SK-N-SH (cell line): ENCODE measurements at regions not wholly inside any gene's neighbourhood (a gene's known extent, or its start where the extent isn't known, plus 50 kb on each side); places are given as distances from the start of the nearest gene placed in this dataset.

ENCODE experiments used
- CTCF ChIP-seq: fragments of 200-600 bp; sonication (generic); IDR thresholded peaks from 2 replicates; pipeline ENCODE4 v1.6.1; 2017; ENCODE audit warnings: antibody characterized with exemption, mild to moderate bottlenecking, moderate library complexity
- ELF1 ChIP-seq: IDR thresholded peaks from 2 replicates; pipeline ENCODE4 v1.4.0; 2012
- EP300 ChIP-seq, 2 experiments: IDR thresholded peaks; 2 replicates each; pipeline versions ENCODE4 v1.4.0 to v1.6.1; 2012; ENCODE audit warnings: borderline replicate concordance in 1 of 2, low read depth in 1 of 2, low read length in 1 of 2
- EZH2phosphoT487 ChIP-seq: fragments of 200-600 bp; sonication (generic); IDR thresholded peaks from 2 replicates; pipeline ENCODE4 v1.6.1; 2017; ENCODE audit warnings: low read depth, mixed run types, mild to moderate bottlenecking, antibody characterized with exemption, moderate library complexity, borderline replicate concordance
- FOXM1 ChIP-seq: IDR thresholded peaks from 2 replicates; pipeline ENCODE4 v1.4.0; 2012; ENCODE audit warnings: low read depth, mild to moderate bottlenecking
- JUND ChIP-seq: IDR thresholded peaks from 2 replicates; pipeline ENCODE4 v1.4.0; 2012
- NRF1 ChIP-seq: IDR thresholded peaks from 2 replicates; pipeline ENCODE4 v1.6.1; 2012; ENCODE audit warnings: low read depth, mild to moderate bottlenecking, low read length
- POLR2AphosphoS5 ChIP-seq: IDR thresholded peaks from 2 replicates; pipeline ENCODE4 v1.6.1; 2012; ENCODE audit warnings: low read depth, low read length
- RAD21 ChIP-seq: IDR thresholded peaks from 2 replicates; pipeline ENCODE4 v1.6.1; 2012; ENCODE audit warnings: mild to moderate bottlenecking, low read length
- REST ChIP-seq: IDR thresholded peaks from 2 replicates; pipeline ENCODE4 v1.6.1; 2012; ENCODE audit warnings: mild to moderate bottlenecking, low read depth, low read length, moderate library complexity
- RXRA ChIP-seq: IDR thresholded peaks from 2 replicates; pipeline ENCODE4 v1.4.0; 2012; ENCODE audit warnings: low read depth, mild to moderate bottlenecking, borderline replicate concordance
- TEAD4 ChIP-seq: IDR thresholded peaks from 2 replicates; pipeline ENCODE4 v1.4.0; 2012; ENCODE audit warnings: mild to moderate bottlenecking, borderline replicate concordance; ENCODE audit not compliant: insufficient read depth
- YY1 ChIP-seq: IDR thresholded peaks from 2 replicates; pipeline ENCODE4 v1.4.0; 2012; ENCODE audit warnings: low read depth, mild to moderate bottlenecking

GRCh38 chr1:209506101-209506500 is 77.4 kb upstream of the CAMK1G start:
- TF ChIP-seq CTCF (no peak), ELF1 (no peak), REST (no peak), RXRA (no peak), POLR2AphosphoS5 (no peak), FOXM1 (no peak), JUND (no peak), NRF1 (no peak), TEAD4 (no peak), EZH2phosphoT487 (no peak), EP300 (IDR thresholded peaks at IDR 0.05; ENCODE audit: borderline replicate concordance in 1 of 2, low read depth in 1 of 2, low read length in 1 of 2) (no peak), RAD21 (no peak), YY1 (no peak)
